ENCODE measurements at regions not wholly inside any gene's neighbourhood (a gene's known extent, or its start where the extent isn't known, plus 50 kb on each side); places are given as distances from the start of the nearest gene placed in this dataset.

DNA sequence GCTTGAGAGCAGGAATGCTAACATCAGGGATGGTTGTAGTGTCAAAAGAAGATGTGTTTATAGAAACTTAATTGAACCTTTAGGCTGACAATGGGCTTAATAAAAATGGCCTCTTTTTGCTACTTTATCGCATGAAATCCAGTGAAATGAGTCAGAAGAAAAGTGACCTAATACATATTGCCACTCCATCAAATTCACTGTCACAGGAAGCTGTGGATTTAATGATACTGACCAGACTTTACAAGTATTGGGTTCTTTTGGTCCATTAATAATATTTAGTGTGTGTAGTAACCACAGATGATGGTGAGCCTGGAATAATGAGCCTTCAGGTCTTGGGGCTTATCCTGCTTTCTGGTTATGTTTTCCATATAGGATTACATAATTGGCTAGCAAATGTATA is 231.8 kb upstream of the GMDS start:
- H3K9me3 ChIP-seq (ENCODE audit: control insufficient read depth, low read length), result no peaks in the 10 kb centered on the region
- WGBS, 2 donors, result 93% methylated on average over 1 of the region's 1 CpG
- peaks cover 0 to 4% of the 10 kb centered on the region in 2 donors for H3K4me1 ChIP-seq (ENCODE audit: control insufficient read depth in 1 of 2, insufficient read depth in 2 of 2, low read length in 2 of 2)
- DNase-seq, result no peak
- intact Hi-C loops (cut with DNase I), result loop anchor here (10.0 kb wide), 1 partner anchor 138 kb away; no protein-coding TSS in a partner anchor
- no peak overlapping the region for H3K4me3 ChIP-seq (ENCODE audit: low read length in 2 of 2)
- no peaks in the 10 kb centered on the region for H3K27me3 ChIP-seq (ENCODE audit: control insufficient read depth in 1 of 2, insufficient read depth in 2 of 2, low read length in 1 of 2)
- H3K27ac ChIP-seq (ENCODE audit: low read depth in 1 of 2, low read length in 2 of 2), result no peak overlapping the region
- ATAC-seq (ENCODE audit: low FRiP score), result no peak
- H3K36me3 ChIP-seq (ENCODE audit: control insufficient read depth in 1 of 2, insufficient read depth in 2 of 2, low read length in 1 of 2), result no peaks in the 10 kb centered on the region

GRCh38 chr6:2476376-2476775 is 231.0 kb upstream of the GMDS start:
- Histone ChIP-seq H3K27me3 (ENCODE audit: control insufficient read depth in 1 of 2, insufficient read depth in 2 of 2, low read length in 1 of 2) (no peaks in the 10 kb centered on the region), H3K4me1 (ENCODE audit: control insufficient read depth in 1 of 2, insufficient read depth in 2 of 2, low read length in 2 of 2) (peaks cover 0 to 4% of the 10 kb centered on the region in 2 donors), H3K27ac (ENCODE audit: low read depth in 1 of 2, low read length in 2 of 2) (no peak overlapping the region), H3K9me3 (ENCODE audit: control insufficient read depth, low read length) (no peaks in the 10 kb centered on the region), H3K4me3 (ENCODE audit: low read length in 2 of 2) (no peak overlapping the region), H3K36me3 (ENCODE audit: control insufficient read depth in 1 of 2, insufficient read depth in 2 of 2, low read length in 1 of 2) (no peaks in the 10 kb centered on the region)
- DNase-seq (no peak), ATAC-seq (ENCODE audit: low FRiP score) (no peak)
- intact Hi-C loops (cut with DNase I), result loop anchor here (10.0 kb wide), 1 partner anchor 138 kb away; no protein-coding TSS in a partner anchor
- 63 to 77% methylated on average over 4 of the region's 4 CpGs for WGBS, 2 donors

GRCh38 chr6:2471472-2471871 is 226.1 kb upstream of the GMDS start:
- H3K27me3 ChIP-seq (ENCODE audit: control insufficient read depth in 1 of 2, insufficient read depth in 2 of 2, low read length in 1 of 2), result no peaks in the 10 kb centered on the region
- intact Hi-C loops (cut with DNase I), result loop anchor here (10.0 kb wide), 1 partner anchor 143 kb away; no protein-coding TSS in a partner anchor
- ATAC-seq (ENCODE audit: low FRiP score) (no peak), DNase-seq (no peak)
- H3K4me1 ChIP-seq (ENCODE audit: control insufficient read depth in 1 of 2, insufficient read depth in 2 of 2, low read length in 2 of 2), result peaks cover 0 to 3% of the 10 kb centered on the region in 2 donors
- H3K36me3 ChIP-seq (ENCODE audit: control insufficient read depth in 1 of 2, insufficient read depth in 2 of 2, low read length in 1 of 2), result no peaks in the 10 kb centered on the region
- no peak overlapping the region for H3K4me3 ChIP-seq (ENCODE audit: low read length in 2 of 2)
- WGBS, 2 donors, result 93 to 94% methylated on average over 9 of the region's 9 CpGs
- H3K27ac ChIP-seq (ENCODE audit: low read depth in 1 of 2, low read length in 2 of 2), result no peak overlapping the region
- no peaks in the 10 kb centered on the region for H3K9me3 ChIP-seq (ENCODE audit: control insufficient read depth, low read length)

GRCh38 chr6:2469428-2469827 is 224.0 kb upstream of the GMDS start:
- no peaks in the 10 kb centered on the region for H3K9me3 ChIP-seq (ENCODE audit: control insufficient read depth, low read length)
- peak; percentile 38 for ATAC-seq (ENCODE audit: low FRiP score)
- no peak overlapping the region for H3K4me3 ChIP-seq (ENCODE audit: low read length in 2 of 2)
- no peaks in the 10 kb centered on the region for H3K27me3 ChIP-seq (ENCODE audit: control insufficient read depth in 1 of 2, insufficient read depth in 2 of 2, low read length in 1 of 2)
- DNase-seq, result no peak
- no peak overlapping the region for H3K27ac ChIP-seq (ENCODE audit: low read depth in 1 of 2, low read length in 2 of 2)
- H3K4me1 ChIP-seq (ENCODE audit: control insufficient read depth in 1 of 2, insufficient read depth in 2 of 2, low read length in 2 of 2), result peaks cover 0 to 3% of the 10 kb centered on the region in 2 donors
- H3K36me3 ChIP-seq (ENCODE audit: control insufficient read depth in 1 of 2, insufficient read depth in 2 of 2, low read length in 1 of 2), result no peaks in the 10 kb centered on the region
- intact Hi-C loops (cut with DNase I), result no loop called here
- WGBS, 2 donors, result 91 to 94% methylated on average over 8 of the region's 8 CpGs

DNA sequence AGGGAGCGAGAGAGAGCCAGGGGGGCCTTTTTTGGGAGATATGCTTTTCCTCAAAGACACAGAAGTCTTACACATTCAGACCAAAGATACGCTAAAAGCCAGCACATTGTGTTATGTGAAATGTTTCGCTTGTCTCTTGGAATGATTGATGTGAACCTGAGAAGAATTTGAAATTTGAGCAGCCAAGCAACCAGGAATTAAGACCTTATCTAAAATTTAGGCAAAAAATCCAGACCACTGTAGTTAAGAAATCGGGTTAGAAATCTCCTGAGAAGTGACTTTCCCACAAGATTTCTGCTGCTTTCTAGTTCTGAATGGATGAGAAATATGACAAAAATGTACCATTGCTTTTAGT is 223.2 kb upstream of the GMDS start:
- no peaks in the 10 kb centered on the region for H3K36me3 ChIP-seq (ENCODE audit: control insufficient read depth in 1 of 2, insufficient read depth in 2 of 2, low read length in 1 of 2)
- peaks cover 0 to 3% of the 10 kb centered on the region in 2 donors for H3K4me1 ChIP-seq (ENCODE audit: control insufficient read depth in 1 of 2, insufficient read depth in 2 of 2, low read length in 2 of 2)
- WGBS, 2 donors, result 9 to 14% methylated on average over 4 of the region's 4 CpGs
- no peaks in the 10 kb centered on the region for H3K9me3 ChIP-seq (ENCODE audit: control insufficient read depth, low read length)
- H3K4me3 ChIP-seq (ENCODE audit: low read length in 2 of 2), result no peak overlapping the region
- no peak overlapping the region for H3K27ac ChIP-seq (ENCODE audit: low read depth in 1 of 2, low read length in 2 of 2)
- ATAC-seq (ENCODE audit: low FRiP score) (no peak), DNase-seq (no peak)
- no peaks in the 10 kb centered on the region for H3K27me3 ChIP-seq (ENCODE audit: control insufficient read depth in 1 of 2, insufficient read depth in 2 of 2, low read length in 1 of 2)
- intact Hi-C loops (cut with DNase I), result no loop called here

DNA sequence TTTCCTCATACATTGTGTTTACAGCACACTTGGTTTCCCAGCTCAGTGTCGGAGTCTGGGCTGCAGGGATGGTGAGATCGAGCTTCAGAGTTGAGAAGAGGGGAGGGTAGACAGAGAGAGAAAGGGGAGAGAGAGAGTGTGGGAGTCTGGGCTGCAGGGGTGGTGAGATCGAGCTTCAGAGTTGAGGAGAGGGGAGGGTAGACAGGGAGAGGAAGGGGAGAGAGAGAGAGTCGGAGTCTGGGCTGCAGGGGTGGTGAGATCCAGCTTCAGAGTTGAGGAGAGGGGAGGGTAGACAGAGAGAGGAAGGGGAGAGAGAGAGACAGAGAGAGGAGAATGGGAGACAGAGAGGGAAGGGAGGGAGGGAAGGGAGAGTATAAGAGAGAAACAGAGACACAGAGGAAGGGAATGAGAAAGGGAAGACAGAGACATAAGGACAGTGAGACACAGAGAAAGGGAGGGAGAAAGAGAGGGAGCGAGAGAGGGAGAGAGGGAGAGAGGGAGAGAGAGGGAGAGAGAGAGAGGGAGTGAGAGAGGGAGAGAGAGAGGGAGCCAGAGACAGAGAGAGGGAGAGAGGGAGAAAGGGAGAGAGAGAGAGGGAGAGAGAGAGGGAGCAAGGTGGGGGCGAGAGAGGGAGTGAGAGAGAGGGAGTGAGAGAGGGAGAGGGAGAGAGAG is 222.7 kb upstream of the GMDS start:
- 39 to 47% methylated on average over 6 of the region's 6 CpGs for WGBS, 2 donors
- DNase-seq (no peak), ATAC-seq (ENCODE audit: low FRiP score) (no peak)
- Histone ChIP-seq H3K9me3 (ENCODE audit: control insufficient read depth, low read length) (no peaks in the 10 kb centered on the region), H3K4me1 (ENCODE audit: control insufficient read depth in 1 of 2, insufficient read depth in 2 of 2, low read length in 2 of 2) (peaks cover 0 to 3% of the 10 kb centered on the region in 2 donors), H3K36me3 (ENCODE audit: control insufficient read depth in 1 of 2, insufficient read depth in 2 of 2, low read length in 1 of 2) (no peaks in the 10 kb centered on the region), H3K4me3 (ENCODE audit: low read length in 2 of 2) (no peak overlapping the region), H3K27me3 (ENCODE audit: control insufficient read depth in 1 of 2, insufficient read depth in 2 of 2, low read length in 1 of 2) (no peaks in the 10 kb centered on the region), H3K27ac (ENCODE audit: low read depth in 1 of 2, low read length in 2 of 2) (no peak overlapping the region)
- intact Hi-C loops (cut with DNase I), result no loop called here

- Histone ChIP-seq H3K27ac (ENCODE audit: low read depth in 1 of 2, low read length in 2 of 2) (no peak overlapping the region), H3K4me1 (ENCODE audit: control insufficient read depth in 1 of 2, insufficient read depth in 2 of 2, low read length in 2 of 2) (peaks cover 0 to 3% of the 10 kb centered on the region in 2 donors), H3K4me3 (ENCODE audit: low read length in 2 of 2) (no peak overlapping the region), H3K36me3 (ENCODE audit: control insufficient read depth in 1 of 2, insufficient read depth in 2 of 2, low read length in 1 of 2) (no peaks in the 10 kb centered on the region), H3K27me3 (ENCODE audit: control insufficient read depth in 1 of 2, insufficient read depth in 2 of 2, low read length in 1 of 2) (no peaks in the 10 kb centered on the region), H3K9me3 (ENCODE audit: control insufficient read depth, low read length) (no peaks in the 10 kb centered on the region)
- intact Hi-C loops (cut with DNase I), result no loop called here
- 97% methylated on average over 9 of the region's 9 CpGs for WGBS, 2 donors
- no peak for ATAC-seq (ENCODE audit: low FRiP score)
- DNase-seq, result no peak
These were observed 219.9 kb upstream of the GMDS start for GRCh38 chr6:2465336-2465735.

DNA sequence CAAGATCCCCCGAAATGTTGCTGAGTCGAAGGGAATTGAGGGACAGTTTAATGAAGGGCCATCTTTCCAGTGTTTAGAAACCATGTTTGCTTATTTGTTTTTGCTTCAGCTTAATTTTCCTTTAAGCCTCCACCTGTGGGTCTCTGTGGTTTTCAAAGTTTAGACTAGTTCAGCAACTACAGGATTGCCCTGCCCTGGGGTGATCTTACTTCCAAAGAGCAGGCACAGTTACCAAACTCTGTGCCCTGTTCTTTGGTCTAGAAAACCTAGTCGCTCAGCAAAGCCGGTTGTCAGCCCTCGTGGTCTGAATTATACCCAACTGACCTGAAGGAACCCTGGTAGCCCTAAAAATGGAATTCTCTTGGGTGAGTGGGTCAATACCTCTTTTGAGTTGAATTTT is 219.2 kb upstream of the GMDS start:
- H3K4me1 ChIP-seq (ENCODE audit: control insufficient read depth in 1 of 2, insufficient read depth in 2 of 2, low read length in 2 of 2), result peaks cover 0 to 3% of the 10 kb centered on the region in 2 donors
- no peaks in the 10 kb centered on the region for H3K36me3 ChIP-seq (ENCODE audit: control insufficient read depth in 1 of 2, insufficient read depth in 2 of 2, low read length in 1 of 2)
- intact Hi-C loops (cut with DNase I), result no loop called here
- no peaks in the 10 kb centered on the region for H3K27me3 ChIP-seq (ENCODE audit: control insufficient read depth in 1 of 2, insufficient read depth in 2 of 2, low read length in 1 of 2)
- no peak overlapping the region for H3K27ac ChIP-seq (ENCODE audit: low read depth in 1 of 2, low read length in 2 of 2)
- H3K4me3 ChIP-seq (ENCODE audit: low read length in 2 of 2), result no peak overlapping the region
- no peaks in the 10 kb centered on the region for H3K9me3 ChIP-seq (ENCODE audit: control insufficient read depth, low read length)
- DNase-seq (no peak), ATAC-seq (ENCODE audit: low FRiP score) (no peak)
- 95 to 97% methylated on average over 5 of the region's 5 CpGs for WGBS, 2 donors

DNA sequence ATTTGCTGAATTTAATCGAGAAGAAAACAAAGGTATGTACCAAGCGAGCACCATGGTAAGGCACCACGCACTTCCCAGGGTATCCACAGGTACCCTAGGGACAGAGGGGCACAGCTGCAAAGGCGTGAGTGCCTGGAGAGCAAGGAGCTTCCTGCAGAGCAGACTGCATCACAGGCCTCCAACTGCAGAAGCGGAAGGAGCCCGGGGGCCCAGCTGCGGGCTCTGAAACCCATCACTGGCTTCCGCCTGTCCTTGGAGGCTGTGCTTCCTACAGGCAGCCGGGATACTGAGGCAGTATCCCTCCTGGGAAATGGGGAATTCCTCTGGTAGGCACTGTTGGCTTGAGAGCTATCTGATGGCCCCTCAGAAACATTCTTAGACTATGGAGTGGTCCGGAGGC is 217.4 kb upstream of the GMDS start:
- no peaks in the 10 kb centered on the region for H3K4me1 ChIP-seq (ENCODE audit: control insufficient read depth in 1 of 2, insufficient read depth in 2 of 2, low read length in 2 of 2)
- H3K9me3 ChIP-seq (ENCODE audit: control insufficient read depth, low read length), result no peaks in the 10 kb centered on the region
- 92% methylated on average over 10 of the region's 10 CpGs for WGBS, 2 donors
- no peak overlapping the region for H3K27ac ChIP-seq (ENCODE audit: low read depth in 1 of 2, low read length in 2 of 2)
- DNase-seq (no peak), ATAC-seq (ENCODE audit: low FRiP score) (no peak)
- intact Hi-C loops (cut with DNase I), result no loop called here
- no peaks in the 10 kb centered on the region for H3K27me3 ChIP-seq (ENCODE audit: control insufficient read depth in 1 of 2, insufficient read depth in 2 of 2, low read length in 1 of 2)
- H3K36me3 ChIP-seq (ENCODE audit: control insufficient read depth in 1 of 2, insufficient read depth in 2 of 2, low read length in 1 of 2), result no peaks in the 10 kb centered on the region
- no peak overlapping the region for H3K4me3 ChIP-seq (ENCODE audit: low read length in 2 of 2)

All from aorta (tissue), 5 donors.